ENCODE measurements at regions not wholly inside any gene's neighbourhood (a gene's known extent, or its start where the extent isn't known, plus 50 kb on each side); places are given as distances from the start of the nearest gene placed in this dataset.
"Not testable (repeated sequence)": the region's sequence is repeated elsewhere in the genome, so short reads cannot be mapped to it uniquely, and the experiment has no call there.

- H3K4me1 ChIP-seq (ENCODE audit: control insufficient read depth, insufficient read depth, low read length): no peaks in the 10 kb centered on the region
- no peak overlapping the region for H3K27ac ChIP-seq (ENCODE audit: low read length)
- no peak overlapping the region for H3K4me3 ChIP-seq (ENCODE audit: low read length in 2 of 2)
- H3K36me3 ChIP-seq (ENCODE audit: control insufficient read depth in 2 of 2, insufficient read depth in 2 of 2, low read length in 2 of 2): no peaks in the 10 kb centered on the region
- no peaks in the 10 kb centered on the region for H3K27me3 ChIP-seq (ENCODE audit: control insufficient read depth in 1 of 2, insufficient read depth in 2 of 2, low read length in 2 of 2)
- H3K9ac ChIP-seq (ENCODE audit: low read length in 2 of 2): no peak overlapping the region
- H3K9me3 ChIP-seq (ENCODE audit: control insufficient read depth in 2 of 2, low read length in 2 of 2): no peaks in the 10 kb centered on the region
Measured at GRCh38 chr5:130954336-130954735, 210.7 kb downstream of the HINT1 start.

DNA sequence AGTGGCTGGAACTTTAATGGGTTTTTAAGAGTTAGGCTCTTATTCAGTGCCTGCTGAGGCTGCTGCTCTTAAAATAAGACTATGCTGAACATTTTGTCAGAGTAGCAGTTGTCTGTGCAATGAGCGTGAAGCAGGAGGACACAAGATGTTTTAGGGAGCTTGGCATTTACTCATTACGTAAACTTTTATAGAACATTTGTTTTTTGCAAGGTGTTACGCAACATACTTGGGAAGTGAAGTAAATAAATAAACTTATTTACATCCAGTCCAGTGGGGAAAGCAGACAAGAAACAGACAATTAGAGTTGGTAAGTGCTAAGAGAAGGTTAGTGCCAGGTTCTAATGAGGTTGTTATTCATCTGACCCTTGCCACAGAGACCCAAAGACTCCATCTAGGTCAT is 226.0 kb downstream of the HINT1 start:
- Histone ChIP-seq H3K27ac (ENCODE audit: low read length) (no peak overlapping the region), H3K4me1 (ENCODE audit: control insufficient read depth, insufficient read depth, low read length) (no peaks in the 10 kb centered on the region), H3K9ac (ENCODE audit: low read length in 2 of 2) (no peak overlapping the region), H3K4me3 (ENCODE audit: low read length in 2 of 2) (no peak overlapping the region), H3K36me3 (ENCODE audit: control insufficient read depth in 2 of 2, insufficient read depth in 2 of 2, low read length in 2 of 2) (no peaks in the 10 kb centered on the region), H3K27me3 (ENCODE audit: control insufficient read depth in 1 of 2, insufficient read depth in 2 of 2, low read length in 2 of 2) (no peaks in the 10 kb centered on the region), H3K9me3 (ENCODE audit: control insufficient read depth in 2 of 2, low read length in 2 of 2) (no peaks in the 10 kb centered on the region)

- H3K36me3 ChIP-seq (ENCODE audit: control insufficient read depth in 2 of 2, insufficient read depth in 2 of 2, low read length in 2 of 2): no peaks in the 10 kb centered on the region
- H3K9me3 ChIP-seq (ENCODE audit: control insufficient read depth in 2 of 2, low read length in 2 of 2): no peaks in the 10 kb centered on the region
- H3K27ac ChIP-seq (ENCODE audit: low read length): no peak overlapping the region
- H3K9ac ChIP-seq (ENCODE audit: low read length in 2 of 2): no peak overlapping the region
- H3K4me1 ChIP-seq (ENCODE audit: control insufficient read depth, insufficient read depth, low read length): no peaks in the 10 kb centered on the region
- H3K4me3 ChIP-seq (ENCODE audit: low read length in 2 of 2): no peak overlapping the region
- no peaks in the 10 kb centered on the region for H3K27me3 ChIP-seq (ENCODE audit: control insufficient read depth in 1 of 2, insufficient read depth in 2 of 2, low read length in 2 of 2)
Measured at GRCh38 chr5:130937046-130937445, 228.0 kb downstream of the HINT1 start.

DNA sequence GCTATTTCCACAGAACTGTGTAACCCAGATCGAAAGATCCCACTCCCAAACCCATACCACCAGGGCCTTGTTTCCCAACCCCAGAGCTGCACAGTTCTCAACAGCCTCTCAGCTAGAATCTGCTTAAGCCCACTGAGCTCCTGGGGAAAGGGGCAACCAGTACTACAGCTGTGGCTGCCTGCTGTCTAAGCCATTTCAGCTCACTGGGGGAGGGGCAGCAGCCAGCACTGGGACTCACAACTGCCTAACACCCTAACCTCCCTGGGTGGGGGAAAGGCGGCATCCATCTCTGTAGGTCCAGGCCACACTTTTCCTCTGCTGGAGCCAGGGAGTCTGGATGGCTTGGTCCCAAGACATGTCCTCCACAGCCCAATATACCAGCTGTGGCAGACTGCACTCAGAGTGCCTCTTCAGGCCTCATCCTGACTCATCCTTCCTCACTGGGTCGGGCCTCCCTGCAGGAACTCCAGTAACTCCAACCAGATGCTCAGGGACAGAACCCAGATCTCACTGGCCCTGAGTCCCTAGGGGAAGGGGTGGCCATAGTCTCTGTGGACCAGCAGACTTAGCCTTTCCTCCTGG is 241.4 kb downstream of the HINT1 start:
- H3K27ac ChIP-seq (ENCODE audit: low read length): no peak overlapping the region
- no peak overlapping the region for H3K4me3 ChIP-seq (ENCODE audit: low read length in 2 of 2)
- no peaks in the 10 kb centered on the region for H3K4me1 ChIP-seq (ENCODE audit: control insufficient read depth, insufficient read depth, low read length)
- H3K9me3 ChIP-seq (ENCODE audit: control insufficient read depth in 2 of 2, low read length in 2 of 2): no peaks in the 10 kb centered on the region
- no peak overlapping the region for H3K9ac ChIP-seq (ENCODE audit: low read length in 2 of 2)
- H3K27me3 ChIP-seq (ENCODE audit: control insufficient read depth in 1 of 2, insufficient read depth in 2 of 2, low read length in 2 of 2): no peaks in the 10 kb centered on the region
- no peaks in the 10 kb centered on the region for H3K36me3 ChIP-seq (ENCODE audit: control insufficient read depth in 2 of 2, insufficient read depth in 2 of 2, low read length in 2 of 2)

GRCh38 chr5:130912088-130912487 is 253.0 kb downstream of the HINT1 start:
- peaks cover 0 to 3% of the 10 kb centered on the region in 2 donors for H3K9me3 ChIP-seq (ENCODE audit: control insufficient read depth in 2 of 2, low read length in 2 of 2)
- no peak overlapping the region for H3K9ac ChIP-seq (ENCODE audit: low read length in 2 of 2)
- H3K4me1 ChIP-seq (ENCODE audit: control insufficient read depth, insufficient read depth, low read length): no peaks in the 10 kb centered on the region
- H3K36me3 ChIP-seq (ENCODE audit: control insufficient read depth in 2 of 2, insufficient read depth in 2 of 2, low read length in 2 of 2): no peaks in the 10 kb centered on the region
- no peak overlapping the region for H3K27ac ChIP-seq (ENCODE audit: low read length)
- no peak overlapping the region for H3K4me3 ChIP-seq (ENCODE audit: low read length in 2 of 2)
- no peaks in the 10 kb centered on the region for H3K27me3 ChIP-seq (ENCODE audit: control insufficient read depth in 1 of 2, insufficient read depth in 2 of 2, low read length in 2 of 2)

GRCh38 chr5:130908186-130908585 is 256.9 kb downstream of the HINT1 start:
- no peak overlapping the region for H3K9ac ChIP-seq (ENCODE audit: low read length in 2 of 2)
- H3K4me3 ChIP-seq (ENCODE audit: low read length in 2 of 2): no peak overlapping the region
- no peaks in the 10 kb centered on the region for H3K27me3 ChIP-seq (ENCODE audit: control insufficient read depth in 1 of 2, insufficient read depth in 2 of 2, low read length in 2 of 2)
- H3K36me3 ChIP-seq (ENCODE audit: control insufficient read depth in 2 of 2, insufficient read depth in 2 of 2, low read length in 2 of 2): no peaks in the 10 kb centered on the region
- peaks cover 0 to 3% of the 10 kb centered on the region in 2 donors for H3K9me3 ChIP-seq (ENCODE audit: control insufficient read depth in 2 of 2, low read length in 2 of 2)
- no peaks in the 10 kb centered on the region for H3K4me1 ChIP-seq (ENCODE audit: control insufficient read depth, insufficient read depth, low read length)
- H3K27ac ChIP-seq (ENCODE audit: low read length): no peak overlapping the region

GRCh38 chr5:130897537-130898195 is 267.4 kb downstream of the HINT1 start:
- not testable (repeated sequence) for H3K27me3 ChIP-seq (ENCODE audit: control insufficient read depth in 1 of 2, insufficient read depth in 2 of 2, low read length in 2 of 2); H3K36me3 ChIP-seq (ENCODE audit: control insufficient read depth in 2 of 2, insufficient read depth in 2 of 2, low read length in 2 of 2); H3K27ac ChIP-seq (ENCODE audit: low read length); H3K9me3 ChIP-seq (ENCODE audit: control insufficient read depth in 2 of 2, low read length in 2 of 2); H3K4me3 ChIP-seq (ENCODE audit: low read length in 2 of 2); H3K9ac ChIP-seq (ENCODE audit: low read length in 2 of 2); H3K4me1 ChIP-seq (ENCODE audit: control insufficient read depth, insufficient read depth, low read length)

DNA sequence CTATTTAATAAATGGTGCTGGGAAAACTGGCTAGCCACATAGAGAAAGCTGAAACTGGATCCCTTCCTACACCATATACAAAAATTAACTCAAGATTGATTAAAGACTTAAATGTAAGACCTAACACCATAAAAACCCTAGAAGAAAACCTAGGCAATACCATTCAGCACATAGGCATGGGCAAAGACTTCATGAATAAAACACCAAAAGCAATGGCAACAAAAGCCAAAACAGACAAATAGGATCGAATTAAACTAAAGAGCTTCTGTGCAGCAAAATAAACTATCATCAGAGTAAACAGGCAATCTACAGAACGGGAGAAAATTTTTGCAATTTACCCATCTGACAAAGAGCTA is 267.9 kb downstream of the HINT1 start:
- H3K9ac ChIP-seq (ENCODE audit: low read length in 2 of 2); H3K9me3 ChIP-seq (ENCODE audit: control insufficient read depth in 2 of 2, low read length in 2 of 2); H3K36me3 ChIP-seq (ENCODE audit: control insufficient read depth in 2 of 2, insufficient read depth in 2 of 2, low read length in 2 of 2); H3K27me3 ChIP-seq (ENCODE audit: control insufficient read depth in 1 of 2, insufficient read depth in 2 of 2, low read length in 2 of 2); H3K4me1 ChIP-seq (ENCODE audit: control insufficient read depth, insufficient read depth, low read length); H3K27ac ChIP-seq (ENCODE audit: low read length); H3K4me3 ChIP-seq (ENCODE audit: low read length in 2 of 2): not testable (repeated sequence)

GRCh38 chr5:130896636-130897035 is 268.4 kb downstream of the HINT1 start:
- no peak overlapping the region for H3K9ac ChIP-seq (ENCODE audit: low read length in 2 of 2)
- no peaks in the 10 kb centered on the region for H3K9me3 ChIP-seq (ENCODE audit: control insufficient read depth in 2 of 2, low read length in 2 of 2)
- H3K4me3 ChIP-seq (ENCODE audit: low read length in 2 of 2): no peak overlapping the region
- no peak overlapping the region for H3K27ac ChIP-seq (ENCODE audit: low read length)
- no peaks in the 10 kb centered on the region for H3K36me3 ChIP-seq (ENCODE audit: control insufficient read depth in 2 of 2, insufficient read depth in 2 of 2, low read length in 2 of 2)
- no peaks in the 10 kb centered on the region for H3K27me3 ChIP-seq (ENCODE audit: control insufficient read depth in 1 of 2, insufficient read depth in 2 of 2, low read length in 2 of 2)
- H3K4me1 ChIP-seq (ENCODE audit: control insufficient read depth, insufficient read depth, low read length): no peaks in the 10 kb centered on the region

- no peaks in the 10 kb centered on the region for H3K27me3 ChIP-seq (ENCODE audit: control insufficient read depth in 1 of 2, insufficient read depth in 2 of 2, low read length in 2 of 2)
- H3K9me3 ChIP-seq (ENCODE audit: control insufficient read depth in 2 of 2, low read length in 2 of 2): no peaks in the 10 kb centered on the region
- no peak overlapping the region for H3K27ac ChIP-seq (ENCODE audit: low read length)
- no peak overlapping the region for H3K9ac ChIP-seq (ENCODE audit: low read length in 2 of 2)
- H3K4me1 ChIP-seq (ENCODE audit: control insufficient read depth, insufficient read depth, low read length): no peaks in the 10 kb centered on the region
- H3K4me3 ChIP-seq (ENCODE audit: low read length in 2 of 2): no peak overlapping the region
- H3K36me3 ChIP-seq (ENCODE audit: control insufficient read depth in 2 of 2, insufficient read depth in 2 of 2, low read length in 2 of 2): no peaks in the 10 kb centered on the region
Measured at GRCh38 chr5:130893006-130893405, 272.1 kb downstream of the HINT1 start.

DNA sequence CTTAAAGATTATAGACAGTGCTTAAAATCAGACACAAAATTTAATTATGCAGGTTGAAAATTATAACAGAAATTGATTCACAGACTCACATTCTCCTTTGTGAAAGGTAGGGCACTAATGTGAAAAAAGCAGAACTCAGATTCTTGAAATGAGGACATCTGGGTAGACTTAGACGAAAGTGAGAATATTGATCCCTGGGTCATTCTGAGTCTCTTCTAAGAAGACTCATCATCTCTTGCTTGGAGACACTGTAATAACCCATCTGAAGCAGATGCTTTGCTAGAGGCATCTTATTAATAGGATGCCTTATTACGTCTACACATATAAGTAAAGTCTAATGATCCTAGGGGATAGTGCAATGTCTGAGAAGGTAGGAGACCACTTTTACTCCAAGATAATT is 274.4 kb downstream of the HINT1 start:
- Histone ChIP-seq H3K9ac (ENCODE audit: low read length in 2 of 2) (no peak overlapping the region), H3K4me3 (ENCODE audit: low read length in 2 of 2) (no peak overlapping the region), H3K27ac (ENCODE audit: low read length) (no peak overlapping the region), H3K9me3 (ENCODE audit: control insufficient read depth in 2 of 2, low read length in 2 of 2) (no peaks in the 10 kb centered on the region), H3K4me1 (ENCODE audit: control insufficient read depth, insufficient read depth, low read length) (no peaks in the 10 kb centered on the region), H3K27me3 (ENCODE audit: control insufficient read depth in 1 of 2, insufficient read depth in 2 of 2, low read length in 2 of 2) (no peaks in the 10 kb centered on the region), H3K36me3 (ENCODE audit: control insufficient read depth in 2 of 2, insufficient read depth in 2 of 2, low read length in 2 of 2) (no peaks in the 10 kb centered on the region)

Measured in stomach smooth muscle (tissue), 2 donors.